Gastroesophageal sphincter (tissue), 3 donors: ENCODE measurements at regions not wholly inside any gene's neighbourhood (a gene's known extent, or its start where the extent isn't known, plus 50 kb on each side); places are given as distances from the start of the nearest gene placed in this dataset.

Experiments used
- CTCF ChIP-seq, 4 experiments: fragments of 200-600 bp in 2 of 4; fragments of 450-650 bp in 2 of 4; sonication (generic) in 1 of 4; IDR thresholded peaks; one replicate each; pipeline ENCODE4 v1.5.1; 2017 to 2019; ENCODE audit warnings: antibody characterized with exemption in 4 of 4, mild to moderate bottlenecking in 2 of 4, moderate library complexity in 2 of 4
- EP300 ChIP-seq: sonication (generic); formaldehyde crosslinking; IDR thresholded peaks from one replicate; pipeline ENCODE4 v1.6.1; 2017; ENCODE audit warnings: antibody characterized with exemption, mild to moderate bottlenecking
- POLR2A ChIP-seq, 2 donors: fragments of 450-650 bp; IDR thresholded peaks; one replicate each; pipeline ENCODE4 v1.6.1; 2017; ENCODE audit warnings: antibody characterized with exemption in 2 of 2, mild to moderate bottlenecking in 2 of 2, moderate library complexity in 1 of 2
- POLR2AphosphoS5 ChIP-seq: sonication (generic); formaldehyde crosslinking; IDR thresholded peaks from one replicate; pipeline ENCODE4 v1.6.1; 2017; ENCODE audit warnings: antibody characterized with exemption

GRCh38 chr4:133641191-133641590 lies 492.1 kb downstream of the PCDH10 start:
- no peak for TF ChIP-seq CTCF (IDR thresholded peaks at IDR 0.05)
- no peak for TF ChIP-seq POLR2A (IDR thresholded peaks at IDR 0.05)
- TF ChIP-seq POLR2AphosphoS5, result no peak
- TF ChIP-seq EP300, result no peak
